Lower leg skin (tissue), 3 donors: ENCODE measurements at regions not wholly inside any gene's neighbourhood (a gene's known extent, or its start where the extent isn't known, plus 50 kb on each side); places are given as distances from the start of the nearest gene placed in this dataset.

ENCODE experiments used
- CTCF ChIP-seq, 3 donors: fragments of 450-650 bp; IDR thresholded peaks; one replicate each; pipeline ENCODE4 v1.5.1; 2016; ENCODE audit warnings: antibody characterized with exemption in 3 of 3, mild to moderate bottlenecking in 3 of 3, moderate library complexity in 2 of 3
- POLR2A ChIP-seq, 2 donors: fragments of 450-650 bp; IDR thresholded peaks; one replicate each; pipeline ENCODE4 v1.6.1; 2016 to 2017; ENCODE audit warnings: antibody characterized with exemption in 2 of 2, mild to moderate bottlenecking in 1 of 2, moderate library complexity in 1 of 2

- TF ChIP-seq POLR2A (IDR thresholded peaks at IDR 0.05) (no peak), CTCF (IDR thresholded peaks at IDR 0.05) (no peak)
Measured at GRCh38 chr2:64889803-64890202, 99.4 kb upstream of the SLC1A4 start.
